ENCODE measurements at regions not wholly inside any gene's neighbourhood (a gene's known extent, or its start where the extent isn't known, plus 50 kb on each side); places are given as distances from the start of the nearest gene placed in this dataset.

DNA sequence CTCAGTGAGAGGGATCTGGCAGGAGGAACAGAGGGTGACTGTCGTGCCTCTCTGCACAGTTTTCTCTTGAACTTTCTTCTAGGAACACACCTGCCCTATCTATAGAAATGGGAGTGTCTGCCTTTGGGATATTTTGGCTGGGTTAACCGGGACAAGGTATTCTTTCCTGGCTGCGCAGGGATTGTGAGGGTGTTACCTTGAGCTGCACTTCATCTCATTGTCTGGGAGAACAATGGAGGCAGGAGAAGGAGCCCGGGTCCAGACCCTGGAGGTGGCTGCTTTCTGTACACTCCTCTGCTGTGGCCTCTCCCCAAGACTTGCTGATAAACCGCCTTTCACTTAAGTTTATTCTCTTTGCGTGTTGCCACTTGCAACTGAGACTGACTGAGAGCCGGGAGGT lies 192.8 kb downstream of the TBXT start:
- Histone ChIP-seq H3K9ac (ENCODE audit: low read depth in 1 of 2, low read length in 2 of 2) (no peak overlapping the region), H3K4me1 (ENCODE audit: control insufficient read depth in 2 of 2, insufficient read depth in 2 of 2, low read length in 2 of 2) (no peaks in the 10 kb centered on the region), H3K4me3 (ENCODE audit: low read length in 2 of 2) (no peak overlapping the region), H3K27ac (ENCODE audit: low read depth in 2 of 2, low read length in 2 of 2) (no peak overlapping the region), H3K9me3 (ENCODE audit: control insufficient read depth in 2 of 2, low read length in 2 of 2) (no peaks in the 10 kb centered on the region), H3K36me3 (ENCODE audit: control insufficient read depth in 2 of 2, insufficient read depth in 2 of 2, low read length in 2 of 2) (no peaks in the 10 kb centered on the region), H3K27me3 (ENCODE audit: control insufficient read depth in 2 of 2, insufficient read depth in 2 of 2, low read length in 2 of 2) (no peaks in the 10 kb centered on the region)

DNA sequence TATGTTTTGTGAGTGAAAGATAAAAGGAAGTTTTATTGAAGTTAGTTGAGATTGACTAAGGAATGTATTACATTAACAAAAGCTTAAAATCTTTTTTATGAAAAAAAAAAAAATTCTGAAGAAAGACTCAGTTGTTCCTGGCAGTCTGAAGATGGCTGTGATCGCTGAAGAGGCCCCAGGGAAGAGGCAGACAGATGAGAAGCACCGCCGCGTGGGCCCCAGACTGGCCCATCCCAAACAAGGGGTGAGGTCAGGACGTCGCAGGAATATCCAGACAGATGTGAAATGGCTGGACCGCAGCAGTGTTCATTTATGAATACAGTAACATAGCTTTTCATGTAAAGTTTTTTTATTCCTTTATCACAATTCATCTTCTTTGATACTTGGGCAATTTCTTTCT lies 194.2 kb downstream of the TBXT start:
- H3K27ac ChIP-seq (ENCODE audit: low read depth in 2 of 2, low read length in 2 of 2), result no peak overlapping the region
- no peak overlapping the region for H3K9ac ChIP-seq (ENCODE audit: low read depth in 1 of 2, low read length in 2 of 2)
- no peaks in the 10 kb centered on the region for H3K9me3 ChIP-seq (ENCODE audit: control insufficient read depth in 2 of 2, low read length in 2 of 2)
- no peaks in the 10 kb centered on the region for H3K27me3 ChIP-seq (ENCODE audit: control insufficient read depth in 2 of 2, insufficient read depth in 2 of 2, low read length in 2 of 2)
- H3K36me3 ChIP-seq (ENCODE audit: control insufficient read depth in 2 of 2, insufficient read depth in 2 of 2, low read length in 2 of 2), result no peaks in the 10 kb centered on the region
- no peaks in the 10 kb centered on the region for H3K4me1 ChIP-seq (ENCODE audit: control insufficient read depth in 2 of 2, insufficient read depth in 2 of 2, low read length in 2 of 2)
- no peak overlapping the region for H3K4me3 ChIP-seq (ENCODE audit: low read length in 2 of 2)

DNA sequence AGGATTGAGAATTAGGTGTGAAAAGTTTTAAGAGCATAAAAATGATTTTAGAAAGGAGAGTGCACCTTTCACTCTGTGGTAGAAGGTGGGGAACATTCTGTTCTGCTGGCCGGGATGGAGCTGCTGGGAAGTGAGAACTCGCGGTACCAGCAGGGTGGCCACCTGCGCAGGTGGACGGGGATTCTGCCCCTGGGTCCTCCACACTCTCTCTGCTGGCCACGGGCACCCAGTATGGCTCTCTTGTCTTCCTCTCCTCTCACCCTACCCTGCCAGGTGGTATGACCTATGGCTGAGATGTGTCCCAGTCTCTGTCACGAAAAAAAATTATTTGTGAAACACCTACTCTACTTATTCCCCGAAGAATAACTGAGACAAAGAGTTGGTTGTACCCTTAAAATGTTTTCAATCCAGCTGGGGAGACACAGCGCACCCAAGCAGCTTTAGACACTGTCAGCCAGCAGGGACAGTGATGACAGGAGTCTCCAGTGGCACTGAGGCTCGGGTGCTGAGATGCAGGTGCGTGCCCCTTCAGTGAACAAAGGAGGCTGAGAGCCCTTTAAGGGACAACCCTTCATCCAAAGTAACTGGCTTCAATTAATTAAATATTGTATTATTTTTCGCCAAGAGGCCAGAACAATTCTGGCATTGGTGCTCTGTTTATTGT lies 195.4 kb downstream of the TBXT start:
- Histone ChIP-seq H3K36me3 (ENCODE audit: control insufficient read depth in 2 of 2, insufficient read depth in 2 of 2, low read length in 2 of 2) (no peaks in the 10 kb centered on the region), H3K4me3 (ENCODE audit: low read length in 2 of 2) (no peak overlapping the region), H3K27me3 (ENCODE audit: control insufficient read depth in 2 of 2, insufficient read depth in 2 of 2, low read length in 2 of 2) (no peaks in the 10 kb centered on the region), H3K4me1 (ENCODE audit: control insufficient read depth in 2 of 2, insufficient read depth in 2 of 2, low read length in 2 of 2) (no peaks in the 10 kb centered on the region), H3K9me3 (ENCODE audit: control insufficient read depth in 2 of 2, low read length in 2 of 2) (no peaks in the 10 kb centered on the region), H3K9ac (ENCODE audit: low read depth in 1 of 2, low read length in 2 of 2) (no peak overlapping the region), H3K27ac (ENCODE audit: low read depth in 2 of 2, low read length in 2 of 2) (no peak overlapping the region)

DNA sequence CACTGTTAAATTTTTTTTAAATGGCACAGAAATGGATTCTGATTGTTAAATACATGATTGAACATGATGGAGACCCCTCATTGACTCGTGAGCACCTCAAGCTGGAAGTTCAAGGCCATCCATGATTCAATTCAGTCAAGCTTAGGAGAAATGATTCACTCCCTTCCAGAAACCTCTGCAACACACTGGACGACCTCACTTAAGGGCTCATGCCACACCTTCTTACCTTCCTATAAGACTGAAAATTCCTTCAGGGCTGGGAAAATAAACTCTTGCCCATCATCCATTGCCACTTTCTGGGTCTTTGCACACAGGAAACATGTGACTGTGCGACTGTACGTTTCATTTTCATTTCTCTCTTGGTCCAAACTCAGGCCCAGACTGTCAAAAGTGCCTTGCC lies 196.4 kb downstream of the TBXT start:
- H3K36me3 ChIP-seq (ENCODE audit: control insufficient read depth in 2 of 2, insufficient read depth in 2 of 2, low read length in 2 of 2), result no peaks in the 10 kb centered on the region
- no peaks in the 10 kb centered on the region for H3K9me3 ChIP-seq (ENCODE audit: control insufficient read depth in 2 of 2, low read length in 2 of 2)
- no peak overlapping the region for H3K4me3 ChIP-seq (ENCODE audit: low read length in 2 of 2)
- H3K9ac ChIP-seq (ENCODE audit: low read depth in 1 of 2, low read length in 2 of 2), result no peak overlapping the region
- no peaks in the 10 kb centered on the region for H3K4me1 ChIP-seq (ENCODE audit: control insufficient read depth in 2 of 2, insufficient read depth in 2 of 2, low read length in 2 of 2)
- no peak overlapping the region for H3K27ac ChIP-seq (ENCODE audit: low read depth in 2 of 2, low read length in 2 of 2)
- H3K27me3 ChIP-seq (ENCODE audit: control insufficient read depth in 2 of 2, insufficient read depth in 2 of 2, low read length in 2 of 2), result no peaks in the 10 kb centered on the region

DNA sequence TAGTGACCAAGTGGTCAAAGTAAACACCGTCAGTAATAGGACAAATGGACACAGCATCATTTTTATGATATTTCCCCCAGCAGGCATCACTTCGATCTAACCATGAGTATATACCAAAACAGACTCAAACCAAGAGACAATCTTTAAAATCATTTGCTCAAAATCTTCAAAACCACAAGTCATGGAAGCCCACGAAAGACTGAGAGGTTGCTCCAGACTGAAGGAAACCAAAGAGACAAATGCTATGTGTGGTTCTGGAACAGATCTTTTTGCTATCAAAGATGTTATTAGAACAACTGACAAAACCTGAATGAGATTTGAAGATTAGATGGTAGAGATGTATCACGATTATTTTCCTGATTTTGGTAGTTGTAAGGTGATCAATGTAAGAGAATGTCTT lies 197.7 kb downstream of the TBXT start:
- Histone ChIP-seq H3K36me3 (ENCODE audit: control insufficient read depth in 2 of 2, insufficient read depth in 2 of 2, low read length in 2 of 2) (no peaks in the 10 kb centered on the region), H3K9ac (ENCODE audit: low read depth in 1 of 2, low read length in 2 of 2) (no peak overlapping the region), H3K9me3 (ENCODE audit: control insufficient read depth in 2 of 2, low read length in 2 of 2) (no peaks in the 10 kb centered on the region), H3K27me3 (ENCODE audit: control insufficient read depth in 2 of 2, insufficient read depth in 2 of 2, low read length in 2 of 2) (no peaks in the 10 kb centered on the region), H3K4me3 (ENCODE audit: low read length in 2 of 2) (no peak overlapping the region), H3K4me1 (ENCODE audit: control insufficient read depth in 2 of 2, insufficient read depth in 2 of 2, low read length in 2 of 2) (no peaks in the 10 kb centered on the region), H3K27ac (ENCODE audit: low read depth in 2 of 2, low read length in 2 of 2) (no peak overlapping the region)

DNA sequence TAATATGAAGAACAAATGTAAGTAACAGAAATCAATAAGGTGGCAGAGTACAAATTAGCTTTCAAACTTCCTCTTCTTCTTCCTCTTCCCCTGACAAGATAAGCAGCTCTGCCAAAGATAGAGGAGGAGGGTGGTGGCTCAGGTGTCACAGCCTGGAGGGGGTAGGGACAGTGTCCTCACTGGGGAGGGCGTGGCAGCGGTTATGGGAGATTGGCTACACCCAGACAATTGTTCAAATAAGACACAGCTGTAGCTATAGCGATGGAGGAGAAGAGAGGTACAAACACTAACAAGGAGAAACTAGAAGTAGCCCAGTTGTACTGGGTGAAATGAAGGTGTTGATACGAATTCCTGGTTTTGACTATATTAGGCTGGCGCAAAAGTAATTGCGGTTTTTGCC lies 198.5 kb downstream of the TBXT start:
- no peak overlapping the region for H3K9ac ChIP-seq (ENCODE audit: low read depth in 1 of 2, low read length in 2 of 2)
- H3K27me3 ChIP-seq (ENCODE audit: control insufficient read depth in 2 of 2, insufficient read depth in 2 of 2, low read length in 2 of 2), result no peaks in the 10 kb centered on the region
- no peak overlapping the region for H3K27ac ChIP-seq (ENCODE audit: low read depth in 2 of 2, low read length in 2 of 2)
- no peaks in the 10 kb centered on the region for H3K4me1 ChIP-seq (ENCODE audit: control insufficient read depth in 2 of 2, insufficient read depth in 2 of 2, low read length in 2 of 2)
- H3K4me3 ChIP-seq (ENCODE audit: low read length in 2 of 2), result no peak overlapping the region
- no peaks in the 10 kb centered on the region for H3K9me3 ChIP-seq (ENCODE audit: control insufficient read depth in 2 of 2, low read length in 2 of 2)
- H3K36me3 ChIP-seq (ENCODE audit: control insufficient read depth in 2 of 2, insufficient read depth in 2 of 2, low read length in 2 of 2), result no peaks in the 10 kb centered on the region

DNA sequence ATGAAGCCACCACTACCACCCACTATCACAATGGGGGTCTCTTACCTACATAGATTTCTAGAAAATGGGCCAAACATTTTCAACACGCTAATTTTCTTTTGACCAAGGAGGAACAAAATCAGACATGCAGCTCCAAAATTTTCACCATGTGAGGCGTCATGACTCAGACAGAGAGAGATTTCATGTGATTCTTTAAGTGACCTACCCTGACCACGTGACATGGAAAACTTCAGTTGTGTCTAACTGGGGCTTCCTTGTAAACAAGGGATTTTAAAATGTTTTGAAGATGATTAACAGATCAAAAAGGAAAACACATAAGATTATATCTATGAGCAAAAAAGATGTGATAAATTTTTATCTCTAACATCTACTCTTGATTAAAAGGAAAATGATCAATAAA lies 199.2 kb downstream of the TBXT start:
- Histone ChIP-seq H3K4me3 (ENCODE audit: low read length in 2 of 2) (no peak overlapping the region), H3K4me1 (ENCODE audit: control insufficient read depth in 2 of 2, insufficient read depth in 2 of 2, low read length in 2 of 2) (no peaks in the 10 kb centered on the region), H3K27me3 (ENCODE audit: control insufficient read depth in 2 of 2, insufficient read depth in 2 of 2, low read length in 2 of 2) (no peaks in the 10 kb centered on the region), H3K9me3 (ENCODE audit: control insufficient read depth in 2 of 2, low read length in 2 of 2) (no peaks in the 10 kb centered on the region), H3K9ac (ENCODE audit: low read depth in 1 of 2, low read length in 2 of 2) (no peak overlapping the region), H3K27ac (ENCODE audit: low read depth in 2 of 2, low read length in 2 of 2) (no peak overlapping the region), H3K36me3 (ENCODE audit: control insufficient read depth in 2 of 2, insufficient read depth in 2 of 2, low read length in 2 of 2) (no peaks in the 10 kb centered on the region)

DNA sequence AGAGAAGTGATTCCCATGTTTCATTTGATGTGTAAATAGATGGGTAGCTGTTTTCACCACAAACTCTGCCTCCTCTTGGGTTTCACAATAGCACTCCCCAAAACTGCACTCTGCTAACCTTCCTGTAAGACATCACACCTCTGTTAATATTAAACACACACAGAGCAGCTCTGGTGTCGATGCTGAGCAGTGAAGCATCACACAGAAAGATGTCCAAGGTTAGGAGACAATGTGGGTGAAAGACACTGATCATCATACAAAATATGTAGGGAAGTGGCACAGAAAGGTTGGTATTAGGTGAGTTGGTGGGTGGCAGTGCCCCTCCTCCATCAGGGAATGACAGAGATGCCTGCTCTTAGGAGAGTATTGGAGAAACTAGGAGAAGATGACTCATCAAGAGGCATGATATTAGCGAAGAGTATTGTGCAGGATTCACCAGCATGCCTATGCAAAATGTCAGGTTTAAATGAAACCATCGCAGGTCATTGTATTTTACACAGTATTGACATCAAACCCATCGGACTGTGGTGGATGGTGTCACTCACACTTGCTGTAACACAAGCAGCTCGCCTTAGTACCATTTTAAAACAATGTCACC lies 199.7 kb downstream of the TBXT start:
- Histone ChIP-seq H3K9ac (ENCODE audit: low read depth in 1 of 2, low read length in 2 of 2) (no peak overlapping the region), H3K36me3 (ENCODE audit: control insufficient read depth in 2 of 2, insufficient read depth in 2 of 2, low read length in 2 of 2) (no peaks in the 10 kb centered on the region), H3K9me3 (ENCODE audit: control insufficient read depth in 2 of 2, low read length in 2 of 2) (no peaks in the 10 kb centered on the region), H3K27ac (ENCODE audit: low read depth in 2 of 2, low read length in 2 of 2) (no peak overlapping the region), H3K4me1 (ENCODE audit: control insufficient read depth in 2 of 2, insufficient read depth in 2 of 2, low read length in 2 of 2) (no peaks in the 10 kb centered on the region), H3K4me3 (ENCODE audit: low read length in 2 of 2) (no peak overlapping the region), H3K27me3 (ENCODE audit: control insufficient read depth in 2 of 2, insufficient read depth in 2 of 2, low read length in 2 of 2) (no peaks in the 10 kb centered on the region)

DNA sequence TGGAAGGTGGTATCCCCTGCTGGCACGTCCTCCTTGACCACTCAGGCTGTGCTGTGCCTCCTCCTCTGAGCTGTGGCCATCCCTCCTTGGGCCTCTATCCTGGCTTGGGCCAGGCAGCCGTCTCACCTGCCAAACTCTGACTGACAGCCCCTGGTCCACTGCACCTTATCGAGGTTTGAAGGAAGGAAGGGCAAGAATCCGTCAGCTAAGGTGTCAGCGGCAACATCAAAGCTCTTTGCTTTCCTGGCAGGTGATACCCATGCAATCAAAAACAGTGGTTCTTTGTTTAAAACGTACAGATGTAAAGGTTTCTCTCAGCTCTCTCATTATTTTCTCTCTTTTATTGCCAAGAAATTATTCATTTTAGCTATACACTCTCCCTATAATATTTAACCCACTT lies 203.9 kb downstream of the TBXT start:
- Histone ChIP-seq H3K9me3 (ENCODE audit: control insufficient read depth in 2 of 2, low read length in 2 of 2) (no peaks in the 10 kb centered on the region), H3K36me3 (ENCODE audit: control insufficient read depth in 2 of 2, insufficient read depth in 2 of 2, low read length in 2 of 2) (no peaks in the 10 kb centered on the region), H3K4me1 (ENCODE audit: control insufficient read depth in 2 of 2, insufficient read depth in 2 of 2, low read length in 2 of 2) (no peaks in the 10 kb centered on the region), H3K9ac (ENCODE audit: low read depth in 1 of 2, low read length in 2 of 2) (no peak overlapping the region), H3K27ac (ENCODE audit: low read depth in 2 of 2, low read length in 2 of 2) (no peak overlapping the region), H3K4me3 (ENCODE audit: low read length in 2 of 2) (no peak overlapping the region), H3K27me3 (ENCODE audit: control insufficient read depth in 2 of 2, insufficient read depth in 2 of 2, low read length in 2 of 2) (no peaks in the 10 kb centered on the region)

DNA sequence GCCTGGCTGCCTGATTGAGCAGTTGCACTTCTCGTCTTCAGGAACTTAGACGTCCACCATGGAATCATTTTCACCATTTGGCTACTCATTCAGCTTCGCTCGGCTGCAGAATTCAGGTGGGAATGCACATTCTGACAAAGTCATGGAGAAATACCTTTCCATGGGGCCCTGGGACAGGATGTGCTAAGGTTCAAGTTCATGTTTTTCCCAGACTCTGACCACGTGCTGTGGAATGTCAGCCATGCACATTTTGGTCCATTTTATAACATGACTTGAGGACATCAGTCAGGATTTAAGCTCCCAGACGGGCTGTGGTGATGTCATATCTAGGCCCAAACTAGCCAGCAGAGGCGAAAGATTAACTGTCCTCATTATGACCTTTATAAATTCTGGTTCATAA lies 205.3 kb downstream of the TBXT start:
- Histone ChIP-seq H3K27ac (ENCODE audit: low read depth in 2 of 2, low read length in 2 of 2) (no peak overlapping the region), H3K9ac (ENCODE audit: low read depth in 1 of 2, low read length in 2 of 2) (no peak overlapping the region), H3K27me3 (ENCODE audit: control insufficient read depth in 2 of 2, insufficient read depth in 2 of 2, low read length in 2 of 2) (no peaks in the 10 kb centered on the region), H3K9me3 (ENCODE audit: control insufficient read depth in 2 of 2, low read length in 2 of 2) (no peaks in the 10 kb centered on the region), H3K36me3 (ENCODE audit: control insufficient read depth in 2 of 2, insufficient read depth in 2 of 2, low read length in 2 of 2) (no peaks in the 10 kb centered on the region), H3K4me1 (ENCODE audit: control insufficient read depth in 2 of 2, insufficient read depth in 2 of 2, low read length in 2 of 2) (no peaks in the 10 kb centered on the region), H3K4me3 (ENCODE audit: low read length in 2 of 2) (no peak overlapping the region)

Measured in mucosa of rectum (tissue), 2 donors.